AG04450 (cell line): ENCODE measurements at regions not wholly inside any gene's neighbourhood (a gene's known extent, or its start where the extent isn't known, plus 50 kb on each side); places are given as distances from the start of the nearest gene placed in this dataset.
"Not testable (repeated sequence)": the region's sequence is repeated elsewhere in the genome, so short reads cannot be mapped to it uniquely, and the experiment has no call there.

Experiments used
- CTCF ChIA-PET: fragments of 300-600, 350-600 bp; formaldehyde crosslinking; extraction: SDS; loops from one replicate; lab custom pipeline; 2022; ENCODE audit warnings: antibody characterized with exemption, inconsistent platforms; lab: Charles Lee
- POLR2A ChIA-PET: fragments of 350-600 bp; formaldehyde crosslinking; extraction: SDS; loops from one replicate; lab custom pipeline; 2021; ENCODE audit warnings: antibody characterized with exemption, inconsistent platforms; lab: Yijun Ruan, JAX
- DNase-seq: peaks from one replicate; pipeline ENCODE4 v3.0.0-alpha.2; 2011; ENCODE audit warnings: low read depth, low spot score
- H3K27ac ChIP-seq: one replicate; pipeline ENCODE4 v1.5.1; 2012; ENCODE audit warnings: low read depth, low read length, control low read depth
- H3K27me3 ChIP-seq: one replicate; pipeline ENCODE4 v1.6.0; 2012; ENCODE audit warnings: low read length; ENCODE audit not compliant: control insufficient read depth, insufficient read depth
- H3K4me3 ChIP-seq: 2 replicates; pipeline ENCODE4 v1.5.1; 2011; ENCODE audit warnings: mild to moderate bottlenecking, low read depth, low read length, control low read depth
- H3K9me3 ChIP-seq: 2 replicates; pipeline ENCODE4 v1.5.1; 2012; ENCODE audit warnings: low read length; ENCODE audit not compliant: control insufficient read depth, insufficient read depth
- TF ChIP-seq, protein P1 (sequence below): IDR thresholded peaks from 2 replicates; pipeline ENCODE4 v1.5.1; 2011; ENCODE audit warnings: low read depth, low read length, control low read depth, inconsistent platforms

DNA sequence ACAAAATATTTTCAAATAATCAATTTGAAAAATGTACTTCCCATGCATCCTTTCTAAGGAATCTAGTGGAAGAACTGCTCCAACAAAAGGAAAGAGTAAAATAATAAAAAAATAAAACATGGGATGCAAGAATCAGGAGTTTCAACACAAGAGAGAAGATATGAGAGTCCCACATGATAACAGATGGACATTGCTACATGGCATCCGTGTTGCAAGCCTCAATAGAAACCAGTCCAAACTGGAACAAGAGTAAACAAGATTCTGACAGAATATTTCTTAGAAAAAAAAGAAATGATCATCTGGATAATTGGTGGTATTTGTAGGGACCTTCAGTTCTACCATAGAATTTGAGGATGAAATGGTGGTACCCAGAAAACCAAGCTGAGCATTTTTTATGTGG is 186.8 kb downstream of the FRK start:
- ChIA-PET CTCF (no interaction called here), POLR2A (no interaction called here)

DNA sequence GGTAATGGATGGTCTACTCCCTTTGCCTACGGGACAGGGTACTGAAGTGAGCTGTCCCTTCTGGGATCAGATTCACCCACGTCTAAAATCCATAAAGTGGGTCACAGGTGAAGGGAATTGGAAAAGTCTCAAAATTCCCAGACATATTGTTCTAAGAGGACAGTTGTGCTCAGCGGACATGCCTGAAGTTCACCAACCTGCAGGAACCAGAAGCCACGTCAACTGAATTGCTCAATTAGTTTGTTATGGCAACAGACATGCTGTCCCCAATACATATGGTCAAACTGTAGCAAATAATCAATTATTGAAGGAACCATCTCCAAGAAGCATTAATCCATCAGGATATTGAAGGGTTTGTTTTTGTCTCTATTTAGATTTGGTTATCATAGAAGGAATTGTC is 190.2 kb downstream of the FRK start:
- DNase-seq = no peak
- Histone ChIP-seq H3K27ac (no peak overlapping the region), H3K4me3 (no peak overlapping the region), H3K27me3 (no peaks in the 10 kb centered on the region), H3K9me3 (no peaks in the 10 kb centered on the region)
- TF ChIP-seq, protein P1, sequence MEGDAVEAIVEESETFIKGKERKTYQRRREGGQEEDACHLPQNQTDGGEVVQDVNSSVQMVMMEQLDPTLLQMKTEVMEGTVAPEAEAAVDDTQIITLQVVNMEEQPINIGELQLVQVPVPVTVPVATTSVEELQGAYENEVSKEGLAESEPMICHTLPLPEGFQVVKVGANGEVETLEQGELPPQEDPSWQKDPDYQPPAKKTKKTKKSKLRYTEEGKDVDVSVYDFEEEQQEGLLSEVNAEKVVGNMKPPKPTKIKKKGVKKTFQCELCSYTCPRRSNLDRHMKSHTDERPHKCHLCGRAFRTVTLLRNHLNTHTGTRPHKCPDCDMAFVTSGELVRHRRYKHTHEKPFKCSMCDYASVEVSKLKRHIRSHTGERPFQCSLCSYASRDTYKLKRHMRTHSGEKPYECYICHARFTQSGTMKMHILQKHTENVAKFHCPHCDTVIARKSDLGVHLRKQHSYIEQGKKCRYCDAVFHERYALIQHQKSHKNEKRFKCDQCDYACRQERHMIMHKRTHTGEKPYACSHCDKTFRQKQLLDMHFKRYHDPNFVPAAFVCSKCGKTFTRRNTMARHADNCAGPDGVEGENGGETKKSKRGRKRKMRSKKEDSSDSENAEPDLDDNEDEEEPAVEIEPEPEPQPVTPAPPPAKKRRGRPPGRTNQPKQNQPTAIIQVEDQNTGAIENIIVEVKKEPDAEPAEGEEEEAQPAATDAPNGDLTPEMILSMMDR = no peak
- POLR2A ChIA-PET = no interaction called here
- CTCF ChIA-PET = interaction anchor here (0.6 kb wide), 1 partner anchor 123 kb away, joined by 5 read pairs; no protein-coding TSS in a partner anchor

More for the DNA sequence above, 186.8 kb downstream of the FRK start:
- DNase-seq = no peak
- no peaks in the 10 kb centered on the region for H3K27me3 ChIP-seq
- TF ChIP-seq, protein P1 = no peak
- H3K9me3 ChIP-seq = no peaks in the 10 kb centered on the region
- H3K4me3 ChIP-seq = no peak overlapping the region
- H3K27ac ChIP-seq = no peak overlapping the region

DNA sequence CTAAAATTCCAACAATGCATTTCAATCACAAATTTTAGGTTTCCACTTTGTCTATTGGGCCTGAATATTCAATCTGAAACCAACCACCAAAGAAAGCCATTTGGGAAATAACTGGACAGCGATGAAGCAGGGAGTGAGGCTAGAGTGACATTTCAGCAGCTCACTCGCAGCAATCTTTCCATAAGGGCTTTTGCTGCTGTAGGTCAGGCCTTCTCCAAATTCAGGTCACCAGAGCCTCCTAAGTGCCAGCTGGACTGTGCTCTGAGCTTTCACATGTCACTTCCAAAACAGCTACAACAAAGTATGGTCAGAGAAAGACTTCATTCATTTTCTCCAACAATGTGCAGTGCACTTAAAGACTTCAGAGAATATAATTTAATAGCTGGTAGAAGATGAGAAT is 194.8 kb downstream of the FRK start:
- Histone ChIP-seq H3K27me3 (no peaks in the 10 kb centered on the region), H3K4me3 (no peak overlapping the region), H3K27ac (no peak overlapping the region), H3K9me3 (no peaks in the 10 kb centered on the region)
- no peak for DNase-seq
- POLR2A ChIA-PET = no interaction called here
- CTCF ChIA-PET = interaction anchor here (0.7 to 0.9 kb wide), 2 partner anchors 30 to 145 kb away, joined by 3 read pairs; no protein-coding TSS in a partner anchor
- TF ChIP-seq, protein P1 = no peak

DNA sequence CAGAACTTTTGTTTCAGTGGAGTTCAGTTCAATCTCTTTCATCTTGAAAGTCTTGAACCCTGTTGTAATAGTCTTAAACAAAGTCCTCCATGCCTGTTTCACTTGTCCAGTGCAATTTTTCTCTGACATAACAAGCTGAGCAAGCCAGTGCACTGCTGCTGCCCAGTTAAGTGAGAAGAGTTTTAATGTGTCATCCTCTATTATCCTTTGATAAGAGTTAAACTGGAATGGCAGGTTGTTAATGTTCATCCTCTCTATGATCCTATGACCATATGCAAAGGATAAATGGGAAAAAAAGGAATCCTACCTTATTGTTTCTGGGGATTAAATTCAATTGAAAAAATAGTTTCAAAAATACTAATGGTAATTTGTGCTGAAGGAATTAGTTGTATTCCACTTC is 197.5 kb downstream of the FRK start:
- POLR2A ChIA-PET = no interaction called here
- H3K27ac ChIP-seq = no peak overlapping the region
- H3K9me3 ChIP-seq = no peaks in the 10 kb centered on the region
- CTCF ChIA-PET = no interaction called here
- TF ChIP-seq, protein P1 = no peak
- H3K4me3 ChIP-seq = no peak overlapping the region
- DNase-seq = no peak
- no peaks in the 10 kb centered on the region for H3K27me3 ChIP-seq

DNA sequence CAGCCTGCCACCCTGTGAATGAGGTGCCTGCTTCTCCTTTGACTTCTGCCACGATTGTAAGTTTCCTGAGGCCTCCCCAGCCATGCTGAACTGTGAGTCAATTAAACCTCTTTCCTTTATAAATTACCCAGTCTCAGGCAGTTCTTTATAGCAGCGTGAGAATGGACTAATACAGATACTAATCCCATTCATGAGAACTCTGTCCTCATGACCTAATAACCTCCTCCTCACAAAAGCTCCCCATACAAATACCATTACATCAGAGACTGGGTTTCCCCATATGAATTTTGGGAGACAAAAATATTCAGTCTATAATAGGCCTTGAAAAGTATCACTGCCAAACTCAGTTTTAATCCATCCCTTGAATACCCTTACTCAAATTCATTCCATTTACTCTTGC is 199.0 kb downstream of the FRK start:
- H3K4me3 ChIP-seq, CTCF ChIA-PET: not testable (repeated sequence)

DNA sequence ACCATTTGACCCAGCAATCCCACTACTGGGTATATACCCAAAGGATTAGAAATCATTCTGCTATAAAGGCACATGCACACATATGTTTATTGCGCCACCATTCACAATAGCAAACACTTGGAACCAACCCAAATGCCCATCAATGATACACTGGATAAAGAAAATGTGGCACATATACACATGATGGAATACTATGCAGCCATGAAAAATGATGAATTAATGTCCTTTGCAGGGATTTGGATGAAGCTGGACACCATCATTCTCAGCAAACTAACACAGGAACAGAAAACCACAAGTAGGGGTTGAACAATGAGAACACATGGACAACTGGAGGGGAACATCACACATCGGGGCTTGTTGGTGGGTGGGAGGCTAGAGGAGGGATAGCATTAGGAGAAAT is 201.1 kb downstream of the FRK start:
- POLR2A ChIA-PET, DNase-seq, H3K9me3 ChIP-seq, H3K4me3 ChIP-seq, H3K27ac ChIP-seq, H3K27me3 ChIP-seq: not testable (repeated sequence)
- CTCF ChIA-PET = interaction anchor here (0.6 kb wide), 1 partner anchor 90 kb away, joined by 3 read pairs; no protein-coding TSS in a partner anchor

More for the DNA sequence above, 199.0 kb downstream of the FRK start:
- H3K27ac ChIP-seq, DNase-seq, POLR2A ChIA-PET, H3K27me3 ChIP-seq, H3K9me3 ChIP-seq: not testable (repeated sequence)
